ENCODE measurements at regions not wholly inside any gene's neighbourhood (a gene's known extent, or its start where the extent isn't known, plus 50 kb on each side); places are given as distances from the start of the nearest gene placed in this dataset.
"Not testable (repeated sequence)": the region's sequence is repeated elsewhere in the genome, so short reads cannot be mapped to it uniquely, and the experiment has no call there.

DNA sequence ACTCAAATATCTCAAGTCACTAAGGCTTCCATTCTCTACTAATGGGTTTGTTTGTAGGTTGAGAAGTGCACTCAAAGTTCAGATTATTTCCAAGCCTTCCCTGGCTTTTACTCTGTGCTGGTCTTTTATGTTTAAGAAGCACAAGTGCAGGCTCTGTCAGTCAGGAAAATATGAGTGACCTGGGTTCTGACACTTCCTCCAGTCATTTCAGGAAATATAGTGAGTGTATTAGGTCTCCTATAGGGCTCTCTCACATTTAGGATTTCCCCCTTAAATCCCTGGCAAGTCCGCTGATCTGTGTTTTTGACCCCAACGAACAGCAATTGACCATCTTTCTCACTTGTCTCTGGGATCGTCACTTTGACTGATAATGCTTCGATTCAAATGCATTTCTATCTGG lies 210.2 kb downstream of the ARPP21 start:
- no peak for DNase-seq (ENCODE audit: low read depth)

GRCh38 chr3:35849963-35850362 lies 210.6 kb downstream of the ARPP21 start:
- DNase-seq (ENCODE audit: low read depth), result no peak

GRCh38 chr3:35857004-35857403 lies 217.7 kb downstream of the ARPP21 start:
- no peak for DNase-seq (ENCODE audit: low read depth)

GRCh38 chr3:35862057-35862456 lies 222.7 kb downstream of the ARPP21 start:
- no peak for DNase-seq (ENCODE audit: low read depth)

GRCh38 chr3:35864871-35865270 lies 225.5 kb downstream of the ARPP21 start:
- no peak for DNase-seq (ENCODE audit: low read depth)

DNA sequence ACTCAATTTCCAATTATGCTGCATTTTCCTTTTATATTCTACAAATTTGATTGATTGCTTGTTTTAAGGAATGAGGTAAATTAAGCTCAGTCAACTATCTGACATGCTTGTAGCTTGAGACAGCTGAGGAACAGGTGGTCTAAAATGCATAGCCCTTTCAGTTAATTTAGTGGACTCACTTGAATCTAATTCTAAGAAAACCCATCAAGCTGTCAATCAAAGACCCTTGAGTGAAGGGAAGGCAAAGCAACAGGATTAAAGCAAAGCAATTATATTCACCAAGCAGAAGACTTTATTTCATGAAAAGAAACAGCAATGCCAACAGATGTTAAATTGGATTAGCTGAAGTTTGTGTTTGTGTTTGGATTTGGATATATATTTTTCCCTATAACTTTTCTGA lies 228.5 kb downstream of the ARPP21 start:
- DNase-seq (ENCODE audit: low read depth), result no peak

- no peak for DNase-seq (ENCODE audit: low read depth)
Measured at GRCh38 chr3:35871009-35871408, 231.7 kb downstream of the ARPP21 start.

DNA sequence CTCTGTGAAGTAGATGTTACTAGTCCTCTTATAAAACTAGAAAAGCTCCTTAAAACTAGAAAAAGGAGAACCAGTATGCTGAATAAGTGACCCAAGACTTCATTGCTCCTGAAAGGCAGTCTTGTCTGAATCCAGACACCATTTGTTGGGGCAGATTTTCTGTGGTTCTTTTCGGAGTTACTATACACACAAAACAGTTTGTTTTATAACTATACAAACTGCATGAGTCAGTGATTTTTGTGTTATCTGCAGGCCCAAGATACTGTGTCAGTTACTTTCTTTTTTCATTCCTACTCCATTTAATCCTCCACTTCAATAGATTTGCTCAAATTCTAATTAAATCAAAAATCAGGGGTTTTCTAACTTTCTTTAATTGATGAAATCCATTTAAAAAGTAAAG lies 244.6 kb downstream of the ARPP21 start:
- DNase-seq (ENCODE audit: low read depth), result no peak

DNA sequence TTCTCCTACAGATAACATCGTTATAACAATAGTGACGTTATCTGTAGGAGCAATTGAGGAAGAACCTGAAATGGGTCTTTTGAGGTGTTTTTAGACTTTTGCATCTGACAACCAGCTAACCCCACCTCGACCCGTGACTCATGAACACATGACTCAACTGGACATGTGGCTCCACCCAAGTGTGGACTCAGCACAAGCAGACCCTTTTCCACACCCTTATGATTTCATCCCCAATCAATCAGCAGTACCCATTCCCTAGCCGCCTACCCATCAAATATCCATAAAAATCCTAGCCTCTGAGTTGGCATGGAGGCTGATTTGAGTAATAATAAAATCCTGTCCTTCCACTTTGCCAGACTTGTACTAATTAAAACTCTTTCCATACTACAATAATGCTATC lies 255.4 kb downstream of the ARPP21 start:
- DNase-seq (ENCODE audit: low read depth), result no peak

- no peak for DNase-seq (ENCODE audit: low read depth)
Measured at GRCh38 chr3:35899245-35899644, 259.9 kb downstream of the ARPP21 start.

DNA sequence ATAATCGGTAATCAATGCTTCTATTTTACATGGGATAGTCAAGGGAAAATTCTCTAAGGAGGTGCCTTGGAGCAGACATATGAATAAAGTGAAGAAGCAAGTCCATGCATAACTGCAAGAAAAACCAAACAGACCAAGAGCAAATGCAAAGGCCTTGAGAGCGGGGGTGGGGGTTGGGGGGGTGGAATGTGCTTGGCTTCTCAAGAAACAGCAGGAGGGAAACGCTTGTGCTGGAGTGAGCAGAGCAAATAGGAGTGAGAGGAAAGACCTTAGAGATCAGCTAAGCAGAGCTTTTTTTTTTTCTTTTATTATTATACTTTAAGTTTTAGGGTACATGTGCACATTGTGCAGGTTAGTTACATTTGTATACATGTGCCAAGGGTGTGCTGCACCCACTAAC lies 260.8 kb downstream of the ARPP21 start:
- DNase-seq (ENCODE audit: low read depth), result no peak

GRCh38 chr3:35908366-35909232 lies 269.3 kb downstream of the ARPP21 start:
- peak; percentile 23 for DNase-seq (ENCODE audit: low read depth)

- DNase-seq (ENCODE audit: low read depth), result no peak
Measured at GRCh38 chr3:35919160-35919559, 279.8 kb downstream of the ARPP21 start.

DNA sequence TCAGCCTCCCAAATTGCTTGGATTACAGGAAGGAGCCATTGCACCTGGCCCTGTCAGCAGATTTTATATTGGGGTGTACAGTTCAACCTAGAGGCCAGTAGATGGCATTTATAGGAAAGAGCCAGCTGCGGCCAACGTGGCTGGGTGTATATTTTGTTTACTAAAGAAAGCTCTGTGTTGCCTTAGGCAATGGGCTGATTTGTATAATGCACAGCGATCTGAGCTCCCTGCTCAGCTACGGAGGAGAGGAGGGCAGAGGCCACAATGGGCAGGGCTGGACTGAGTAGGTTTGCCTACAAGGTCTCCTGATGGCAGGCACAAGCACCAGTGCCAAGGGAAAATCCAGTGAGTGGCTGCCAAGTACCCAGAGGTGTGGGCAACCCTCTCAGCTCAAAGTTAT lies 282.4 kb downstream of the ARPP21 start:
- DNase-seq (ENCODE audit: low read depth), result no peak

DNA sequence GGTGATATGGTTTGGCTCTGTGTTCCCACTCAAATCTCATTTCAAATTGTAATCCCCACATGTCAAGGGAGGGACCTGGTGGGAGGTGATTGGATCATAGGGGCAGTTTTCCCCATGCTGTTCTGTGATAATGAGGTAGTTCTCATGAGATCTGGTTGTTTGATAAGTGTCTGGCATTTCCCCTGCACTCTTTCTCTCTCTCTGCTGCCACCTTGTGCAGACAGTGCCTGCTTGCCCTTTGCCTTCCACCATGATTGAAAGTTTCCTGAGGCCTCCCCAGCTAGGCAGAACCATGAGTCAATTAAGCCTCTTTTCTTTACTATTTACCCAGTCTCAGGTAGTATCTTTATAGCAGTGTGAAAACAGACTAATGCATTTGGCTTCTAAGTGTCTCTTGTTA lies 284.7 kb downstream of the ARPP21 start:
- not testable (repeated sequence) for DNase-seq (ENCODE audit: low read depth)

GRCh38 chr3:35927441-35927840 lies 288.1 kb downstream of the ARPP21 start:
- DNase-seq (ENCODE audit: low read depth), result no peak

DNA sequence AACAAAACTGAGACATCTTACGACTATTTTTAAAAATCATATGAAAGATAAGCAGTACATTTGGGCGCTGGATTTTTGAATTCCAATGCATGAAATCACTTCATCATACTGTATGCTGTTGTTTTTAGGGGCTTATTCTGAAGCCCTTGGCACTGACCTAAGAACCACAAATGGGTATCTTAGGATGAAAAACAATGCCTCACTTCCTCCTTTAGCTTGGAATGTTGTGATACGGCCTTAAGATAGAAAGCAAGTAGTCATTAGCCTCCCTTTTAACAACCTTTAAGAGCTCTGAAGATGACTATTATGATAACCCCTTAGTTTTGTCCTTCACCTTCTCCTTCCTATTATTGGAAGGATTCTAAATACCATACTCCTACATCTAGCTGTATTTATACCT lies 289.8 kb downstream of the ARPP21 start:
- no peak for DNase-seq (ENCODE audit: low read depth)

GRCh38 chr3:35931867-35932266 lies 292.5 kb downstream of the ARPP21 start:
- DNase-seq (ENCODE audit: low read depth), result no peak

DNA sequence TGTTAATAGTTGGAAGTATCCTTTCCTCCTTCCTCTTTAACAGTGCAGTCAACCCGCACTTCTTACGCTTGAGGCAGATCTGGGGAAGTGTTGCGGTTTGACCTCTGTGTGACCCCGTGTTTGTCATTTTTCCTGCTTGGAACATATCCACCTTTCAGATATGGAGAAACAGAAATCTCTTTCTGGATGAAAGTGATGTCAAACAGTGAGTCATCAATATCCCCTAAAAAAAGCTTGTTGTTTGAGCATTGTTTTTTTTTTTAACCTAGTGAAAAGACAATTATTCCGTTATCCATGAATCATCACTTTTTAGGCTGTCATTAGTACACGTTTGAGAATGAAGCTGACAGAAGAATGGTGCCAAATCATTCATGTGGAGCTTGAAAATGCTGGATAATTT lies 293.7 kb downstream of the ARPP21 start:
- DNase-seq (ENCODE audit: low read depth), result peak; percentile 14

DNA sequence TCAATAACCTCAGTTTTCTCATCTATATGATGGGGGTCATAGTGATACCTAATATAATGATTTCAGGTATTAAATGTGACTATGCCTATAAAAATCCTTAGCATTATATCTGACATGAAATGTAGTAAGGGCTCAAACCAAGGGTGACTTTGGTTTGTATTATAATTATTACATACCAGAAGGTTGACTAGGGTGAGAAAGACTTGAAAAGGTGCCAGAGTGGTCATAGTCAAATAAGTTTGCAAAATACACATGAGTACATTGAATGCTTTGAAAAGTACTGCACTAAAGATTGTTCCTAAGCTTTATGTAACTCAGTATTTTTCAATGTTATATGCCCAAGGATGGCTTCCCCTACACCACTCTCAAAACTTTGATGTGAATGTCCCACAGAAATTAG lies 297.2 kb downstream of the ARPP21 start:
- DNase-seq (ENCODE audit: low read depth), result no peak

DNA sequence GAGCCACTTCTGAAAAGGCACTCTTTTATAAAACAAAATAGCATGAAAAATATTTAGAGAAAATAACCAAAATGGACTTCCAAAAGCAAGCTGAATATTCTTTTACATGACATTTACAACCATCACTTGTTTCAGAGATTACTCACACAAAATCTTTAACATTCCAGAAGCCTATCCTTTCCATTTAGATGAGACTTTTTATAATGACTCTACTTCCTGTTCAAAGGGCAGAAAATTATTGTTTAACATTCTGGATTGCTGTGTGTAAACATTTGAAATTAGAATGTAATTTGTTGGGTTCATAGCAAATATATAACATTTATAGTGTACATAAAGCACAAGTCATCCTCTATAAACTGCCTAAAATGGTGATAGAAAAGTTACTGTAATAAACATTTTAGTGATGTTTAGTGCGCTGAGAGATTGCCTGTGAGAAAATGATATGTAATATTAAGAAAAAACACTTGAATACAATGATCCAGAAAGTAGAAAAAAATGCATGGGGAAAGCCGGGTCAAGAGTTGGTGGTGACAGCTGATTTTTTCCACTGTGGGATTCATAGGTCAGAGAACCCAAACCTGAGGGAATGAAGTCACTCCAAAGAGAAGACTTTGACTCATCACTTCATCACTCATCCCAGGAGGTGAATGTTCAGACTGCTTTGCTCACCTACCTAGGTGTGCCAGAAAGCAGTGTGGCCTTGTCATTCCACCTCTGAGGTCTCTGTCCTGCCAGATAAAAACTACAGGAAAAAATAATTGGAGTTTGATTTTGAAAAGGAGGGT lies 305.8 kb downstream of the ARPP21 start:
- no peak for DNase-seq (ENCODE audit: low read depth)

- no peak for DNase-seq (ENCODE audit: low read depth)
Measured at GRCh38 chr3:35946121-35946853, 307.0 kb downstream of the ARPP21 start.

Data from GM04504 (cell line).